Tibial nerve (tissue), 4 donors: ENCODE measurements at regions not wholly inside any gene's neighbourhood (a gene's known extent, or its start where the extent isn't known, plus 50 kb on each side); places are given as distances from the start of the nearest gene placed in this dataset.

Experiments
- CTCF ChIP-seq, 5 experiments: fragments of 200-600 bp in 3 of 5; fragments of 450-650 bp in 2 of 5; sonication (generic) in 3 of 5; IDR thresholded peaks; one replicate each; pipeline ENCODE4 v1.5.1; 2016 to 2019; ENCODE audit warnings: antibody characterized with exemption in 5 of 5, mild to moderate bottlenecking in 3 of 5, moderate library complexity in 2 of 5
- EP300 ChIP-seq, 2 donors: sonication (generic); formaldehyde crosslinking; IDR thresholded peaks; one replicate each; pipeline ENCODE4 v1.6.1; 2017; ENCODE audit warnings: antibody characterized with exemption in 2 of 2, mild to moderate bottlenecking in 1 of 2
- POLR2A ChIP-seq, 2 donors: fragments of 450-650 bp; IDR thresholded peaks; one replicate each; pipeline ENCODE4 v1.6.1; 2017; ENCODE audit warnings: antibody characterized with exemption in 2 of 2, mild to moderate bottlenecking in 2 of 2, moderate library complexity in 2 of 2

DNA sequence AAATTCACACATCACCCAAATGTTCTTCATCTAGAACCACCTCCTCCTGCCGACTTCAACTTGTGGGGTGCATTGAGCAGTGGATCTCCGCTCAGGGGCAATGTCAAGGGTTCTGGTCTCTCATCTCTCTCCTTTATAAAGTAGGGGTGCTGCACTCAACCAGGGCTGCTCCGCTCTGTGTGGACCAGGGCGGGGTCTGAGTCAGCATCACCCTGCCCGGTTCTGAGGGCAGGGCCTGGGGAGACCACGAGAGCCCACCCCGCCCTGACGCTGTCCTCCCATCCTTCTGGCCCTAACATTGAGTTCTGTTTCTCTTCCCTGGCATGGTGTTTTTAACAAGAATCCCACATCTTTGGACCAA, 311.6 kb upstream of the DIO3 start:
- TF ChIP-seq CTCF (IDR thresholded peaks at IDR 0.05) (no peak), POLR2A (IDR thresholded peaks at IDR 0.05) (no peak), EP300 (IDR thresholded peaks at IDR 0.05) (no peak)
